ENCODE measurements at regions not wholly inside any gene's neighbourhood (a gene's known extent, or its start where the extent isn't known, plus 50 kb on each side); places are given as distances from the start of the nearest gene placed in this dataset.
"Not testable (repeated sequence)": the region's sequence is repeated elsewhere in the genome, so short reads cannot be mapped to it uniquely, and the experiment has no call there.

GRCh38 chr1:145495077-145495871, 69.9 kb upstream of the NBPF20 start:
- not testable (repeated sequence) for TF ChIP-seq ZSCAN20 (CRISPR knock-in tag; IDR thresholded peaks at IDR 0.05); BCL3 (IDR thresholded peaks at IDR 0.05); CTCF (IDR thresholded peaks at IDR 0.05); NPAS2 (CRISPR knock-in tag; IDR thresholded peaks at IDR 0.05; ENCODE audit: borderline replicate concordance); EP300 (IDR thresholded peaks at IDR 0.05); USF2 (IDR thresholded peaks at IDR 0.05); ZNF302 (CRISPR knock-in tag; IDR thresholded peaks at IDR 0.05)
